Pancreas (tissue), 10 donors: ENCODE measurements at regions not wholly inside any gene's neighbourhood (a gene's known extent, or its start where the extent isn't known, plus 50 kb on each side); places are given as distances from the start of the nearest gene placed in this dataset.

ENCODE experiments used
- ATAC-seq, 4 donors: fragments of 200-7000 bp; cut with Tn5 transposase; one replicate each; pipeline versions ENCODE4 v1.8.0 to v1.9.1; 2020; ENCODE audit warnings: mild to moderate bottlenecking in 4 of 4, moderate library complexity in 4 of 4
- DNase-seq, 6 donors: peaks; one replicate each; pipeline ENCODE4 v3.0.0-alpha.2; 2020
- FAIRE-seq: peaks from 2 replicates; lab custom pipeline; 2012; peaks lifted over from hg19 to GRCh38; lab: Jason Lieb, UNC
- H3K27ac ChIP-seq, 4 donors: fragments of 200-600 bp; sonication (generic); 1 replicate in 3 of 4; 2 replicates in 1 of 4; pipeline versions ENCODE4 v1.5.0 to v1.8.0; 2020
- H3K27me3 ChIP-seq, 4 donors: fragments of 200-600 bp; one replicate each; pipeline ENCODE4 v1.8.0; 2021
- H3K36me3 ChIP-seq, 3 donors: fragments of 200-600 bp; sonication (generic) in 1 of 3; one replicate each; pipeline versions ENCODE4 v1.5.0 to v1.8.0; 2020 to 2021
- H3K4me1 ChIP-seq, 3 donors: fragments of 200-600 bp; one replicate each; pipeline ENCODE4 v1.8.0; 2021
- H3K4me3 ChIP-seq, 4 donors: fragments of 200-600 bp; sonication (generic) in 2 of 4; one replicate each; pipeline versions ENCODE4 v1.5.0 to v1.8.0; 2020 to 2021
- H3K9me3 ChIP-seq, 4 donors: fragments of 200-600 bp; one replicate each; pipeline ENCODE4 v1.8.0; 2021
- CTCF ChIP-seq, 4 donors: fragments of 200-600 bp; sonication (generic) in 3 of 4; IDR thresholded peaks; one replicate each; pipeline versions ENCODE4 v1.5.0 to v1.8.0; 2021; ENCODE audit warnings: antibody characterized with exemption in 4 of 4
- WGBS, 2 donors: extraction: QIAGEN DNeasy Blood & Tissue Kit; methylation state at CpG; one replicate each; pipeline ENCODE4 v1.1.7; 2013; 5-methylcytosine and 5-hydroxymethylcytosine counted together
- intact Hi-C, 3 donors: fragments of 100-400 bp; cut with DNase I; formaldehyde crosslinking; loops; one replicate each; pipeline versions ENCODE4 v1.11.1 to v1.14.2; 2022
- donor health status: healthy with polysubstance abuse.
- donor health status: DM: no; HTN: no; CAD: no; lungs with moderate emphysema.
- donor health status: DM: no; HTN: no; CAD: no.
- donor health status: control.
- donor health status: control.
- donor health status: Bipolar disorder and iron deficiency.
- donor health status: DM: yes; HTN: yes; CAD: no.
- donor health status: DM: no; HTN: no; CAD: no.
- donor health status: DM: no; HTN: no; CAD: no.
- donor health status: DM: yes; HTN: yes; CAD: no.

- Histone ChIP-seq H3K27ac (no peak overlapping the region), H3K27me3 (no peaks in the 10 kb centered on the region), H3K4me3 (no peak overlapping the region), H3K36me3 (no peaks in the 10 kb centered on the region), H3K9me3 (no peaks in the 10 kb centered on the region), H3K4me1 (no peaks in the 10 kb centered on the region)
- DNase-seq: no peak
- intact Hi-C loops: no loop called here
- no peak for ATAC-seq
- no peak for TF ChIP-seq CTCF (IDR thresholded peaks at IDR 0.05)
- no peak for FAIRE-seq
Measured at GRCh38 chr18:63042351-63042750, 277.2 kb downstream of the BCL2 start.

- Histone ChIP-seq H3K4me1 (no peaks in the 10 kb centered on the region), H3K36me3 (no peaks in the 10 kb centered on the region), H3K4me3 (no peak overlapping the region), H3K9me3 (no peaks in the 10 kb centered on the region), H3K27ac (peak overlapping the region in 1 of 4 donors; percentile 20), H3K27me3 (no peaks in the 10 kb centered on the region)
- intact Hi-C loops: no loop called here
- FAIRE-seq (no peak), DNase-seq (no peak), ATAC-seq (peak in 1 of 4 donors; percentile 58)
- WGBS, 2 donors: 58 to 64% methylated on average over 4 of the region's 4 CpGs
- TF ChIP-seq CTCF (IDR thresholded peaks at IDR 0.05): no peak
Measured at GRCh38 chr18:63040788-63041410, 278.7 kb downstream of the BCL2 start.

GRCh38 chr18:63037491-63037890, 282.1 kb downstream of the BCL2 start:
- FAIRE-seq (no peak), ATAC-seq (no peak), DNase-seq (no peak)
- no peak for TF ChIP-seq CTCF (IDR thresholded peaks at IDR 0.05)
- Histone ChIP-seq H3K4me1 (no peaks in the 10 kb centered on the region), H3K27me3 (no peaks in the 10 kb centered on the region), H3K9me3 (no peaks in the 10 kb centered on the region), H3K36me3 (no peaks in the 10 kb centered on the region), H3K27ac (no peak overlapping the region), H3K4me3 (no peak overlapping the region)
- WGBS, 2 donors: 58 to 66% methylated on average over 2 of the region's 2 CpGs
- intact Hi-C loops: no loop called here

GRCh38 chr18:63031375-63031774, 288.2 kb downstream of the BCL2 start:
- intact Hi-C loops: no loop called here
- H3K27me3 ChIP-seq: no peaks in the 10 kb centered on the region
- no peak overlapping the region for H3K4me3 ChIP-seq
- WGBS, 2 donors: 62 to 82% methylated on average over 1 of the region's 1 CpG
- FAIRE-seq (no peak), ATAC-seq (no peak), DNase-seq (no peak)
- no peaks in the 10 kb centered on the region for H3K36me3 ChIP-seq
- no peaks in the 10 kb centered on the region for H3K4me1 ChIP-seq
- no peak overlapping the region for H3K27ac ChIP-seq
- TF ChIP-seq CTCF (IDR thresholded peaks at IDR 0.05): no peak
- no peaks in the 10 kb centered on the region for H3K9me3 ChIP-seq
